ENCODE measurements at regions not wholly inside any gene's neighbourhood (a gene's known extent, or its start where the extent isn't known, plus 50 kb on each side); places are given as distances from the start of the nearest gene placed in this dataset.
A peak's percentile ranks its signal among the peaks of the same experiment; 100 is the strongest.

GRCh38 chr18:22021701-22022100 lies 147.7 kb upstream of the GATA6 start:
- peak; percentile 61 for DNase-seq
- WGBS, 2 donors (ENCODE audit: low coverage in 1 of 2) = 58% methylated on average over 7 of the region's 7 CpGs; no CpG with 5 or more reads in 1 of the 2 donors
- in situ Hi-C loops (cut with MboI; ENCODE audit: low pct_ligation_motif_present in 1 of 4, low pct_unique_long_range_greater_than_20kb in 1 of 4, low sequenced_read_pairs in 3 of 4) (loop anchor here in 1 of 4 donors (25.0 kb wide), 1 partner anchor 91 kb away; no protein-coding TSS in a partner anchor), intact Hi-C loops (cut with DNase I; ENCODE audit: low total_unique reads) (no loop called here)
- H3K4me3 ChIP-seq = no peak overlapping the region
- H3K36me3 ChIP-seq = no peaks in the 10 kb centered on the region
- peaks cover 3 to 39% (median 27%) of the 10 kb centered on the region in 4 donors for H3K4me1 ChIP-seq
- no peak for TF ChIP-seq CTCF (IDR thresholded peaks at IDR 0.05)
- no peak for TF ChIP-seq EP300 (IDR thresholded peaks at IDR 0.05; ENCODE audit: low read depth)
- TF ChIP-seq POLR2AphosphoS5 (IDR thresholded peaks at IDR 0.05) = no peak
- TF ChIP-seq POLR2A (IDR thresholded peaks at IDR 0.05) = no peak
- no peaks in the 10 kb centered on the region for H3K9me3 ChIP-seq
- H3K27ac ChIP-seq = peak overlapping the region; percentile 55 to 76 (median 63)
- H3K27me3 ChIP-seq = no peaks in the 10 kb centered on the region

GRCh38 chr18:22024924-22025323 lies 144.5 kb upstream of the GATA6 start:
- TF ChIP-seq POLR2AphosphoS5 (IDR thresholded peaks at IDR 0.05) = no peak
- TF ChIP-seq POLR2A (IDR thresholded peaks at IDR 0.05) = no peak
- TF ChIP-seq EP300 (IDR thresholded peaks at IDR 0.05; ENCODE audit: low read depth) = no peak
- no peak for TF ChIP-seq CTCF (IDR thresholded peaks at IDR 0.05)
- 74 to 90% methylated on average over 2 to 3 of the region's 3 CpGs for WGBS, 2 donors (ENCODE audit: low coverage in 1 of 2)
- Histone ChIP-seq H3K4me3 (no peak overlapping the region), H3K9me3 (no peaks in the 10 kb centered on the region), H3K4me1 (peaks cover 3 to 21% (median 21%) of the 10 kb centered on the region in 4 donors), H3K36me3 (no peaks in the 10 kb centered on the region), H3K27ac (no peak overlapping the region), H3K27me3 (no peaks in the 10 kb centered on the region)
- intact Hi-C loops (cut with DNase I; ENCODE audit: low total_unique reads) = no loop called here
- in situ Hi-C loops (cut with MboI; ENCODE audit: low pct_ligation_motif_present in 1 of 4, low pct_unique_long_range_greater_than_20kb in 1 of 4, low sequenced_read_pairs in 3 of 4) = loop anchor here in 1 of 4 donors (25.0 kb wide), 1 partner anchor 87 kb away; no protein-coding TSS in a partner anchor
- no peak for DNase-seq

- H3K9me3 ChIP-seq = no peaks in the 10 kb centered on the region
- WGBS, 2 donors (ENCODE audit: low coverage in 1 of 2) = 67 to 81% methylated on average over 2 to 9 of the region's 9 CpGs
- in situ Hi-C loops (cut with MboI; ENCODE audit: low pct_ligation_motif_present in 1 of 4, low pct_unique_long_range_greater_than_20kb in 1 of 4, low sequenced_read_pairs in 3 of 4) = no loop called here
- DNase-seq = no peak
- intact Hi-C loops (cut with DNase I; ENCODE audit: low total_unique reads) = no loop called here
- H3K27ac ChIP-seq = no peak overlapping the region
- TF ChIP-seq CTCF (IDR thresholded peaks at IDR 0.05) = no peak
- peaks cover 3 to 7% (median 7%) of the 10 kb centered on the region in 4 donors for H3K4me1 ChIP-seq
- no peak overlapping the region for H3K4me3 ChIP-seq
- H3K27me3 ChIP-seq = no peaks in the 10 kb centered on the region
- no peaks in the 10 kb centered on the region for H3K36me3 ChIP-seq
Observed at GRCh38 chr18:22026362-22026761, 143.0 kb upstream of the GATA6 start.

- no peaks in the 10 kb centered on the region for H3K36me3 ChIP-seq
- DNase-seq = no peak
- in situ Hi-C loops (cut with MboI; ENCODE audit: low pct_ligation_motif_present in 1 of 4, low pct_unique_long_range_greater_than_20kb in 1 of 4, low sequenced_read_pairs in 3 of 4) (no loop called here), intact Hi-C loops (cut with DNase I; ENCODE audit: low total_unique reads) (no loop called here)
- H3K27me3 ChIP-seq = no peaks in the 10 kb centered on the region
- H3K4me1 ChIP-seq = peaks cover 0 to 2% (median 1%) of the 10 kb centered on the region in 4 donors
- H3K27ac ChIP-seq = no peak overlapping the region
- H3K4me3 ChIP-seq = no peak overlapping the region
- no peaks in the 10 kb centered on the region for H3K9me3 ChIP-seq
- WGBS, 2 donors (ENCODE audit: low coverage in 1 of 2) = 66% methylated on average over 6 of the region's 6 CpGs; no CpG with 5 or more reads in 1 of the 2 donors
- TF ChIP-seq CTCF (IDR thresholded peaks at IDR 0.05) (no peak), EP300 (IDR thresholded peaks at IDR 0.05; ENCODE audit: low read depth) (no peak)
Observed at GRCh38 chr18:22026889-22027288, 142.5 kb upstream of the GATA6 start.
